GM19035 (cell line): ENCODE measurements at regions not wholly inside any gene's neighbourhood (a gene's known extent, or its start where the extent isn't known, plus 50 kb on each side); places are given as distances from the start of the nearest gene placed in this dataset.
"Not testable (repeated sequence)": the region's sequence is repeated elsewhere in the genome, so short reads cannot be mapped to it uniquely, and the experiment has no call there.

Experiments
- ATAC-seq: cut with Tn5 transposase; IDR thresholded peaks from one replicate; pipeline ENCODE4 v1.9.1; 2021; ENCODE audit not compliant: unreplicated experiment

DNA sequence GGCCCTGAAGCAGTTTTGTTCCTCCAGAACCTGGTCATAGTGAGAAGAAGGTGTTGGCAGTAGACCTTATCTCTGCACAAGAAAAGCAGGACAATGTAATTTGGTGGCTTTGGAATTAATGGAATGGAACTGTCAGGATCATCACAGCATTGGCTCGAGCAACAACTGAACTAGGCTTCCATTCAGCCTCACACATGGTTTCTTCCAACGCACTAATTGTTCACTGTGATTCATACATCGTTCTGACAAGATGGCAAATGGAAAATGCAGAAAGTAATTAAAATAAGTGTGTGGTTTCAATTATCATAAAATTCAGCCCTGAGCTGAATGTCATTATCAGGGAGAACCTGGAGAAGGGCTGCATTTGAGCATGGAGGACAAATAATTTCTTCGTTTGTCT is 80.6 kb downstream of the MFSD1 start:
- ATAC-seq, result no peak

DNA sequence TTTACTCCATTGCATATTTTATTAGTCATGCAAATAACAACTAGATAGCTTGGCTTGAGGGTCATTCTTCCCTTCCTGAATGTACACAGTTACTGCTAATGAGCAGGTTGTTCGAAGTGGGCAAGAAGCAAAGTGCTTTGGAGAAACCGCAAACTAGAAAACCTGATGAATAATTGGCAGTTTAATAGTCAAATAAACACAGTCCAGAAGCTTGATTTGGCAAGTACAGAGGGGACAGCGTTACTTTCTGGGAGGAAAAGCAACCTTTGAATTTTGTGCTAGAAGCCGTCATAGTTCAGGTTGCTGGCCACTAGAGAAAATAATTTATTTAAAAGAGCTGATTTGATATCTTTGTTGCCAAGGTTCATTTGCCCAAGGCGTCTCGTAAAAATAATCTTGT is 94.9 kb downstream of the MFSD1 start:
- no peak for ATAC-seq

DNA sequence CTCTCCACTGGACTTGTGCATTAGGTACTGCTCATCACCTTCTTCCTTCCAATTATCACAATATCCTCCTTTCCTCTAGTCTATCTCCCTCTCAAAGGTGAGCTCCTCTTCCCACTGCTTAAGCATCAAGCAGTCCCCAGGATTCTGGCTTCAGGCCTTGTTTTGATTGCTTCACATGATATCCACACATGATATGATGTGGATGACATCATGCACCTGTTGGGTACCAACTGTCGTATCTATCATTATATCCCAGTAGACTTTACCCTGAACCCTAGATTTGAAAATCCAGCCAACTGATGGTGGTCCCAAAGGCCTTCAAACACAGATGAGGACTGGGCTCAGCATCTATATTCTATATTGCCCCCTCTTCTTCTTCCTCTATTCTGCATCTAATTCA is 104.9 kb downstream of the MFSD1 start:
- no peak for ATAC-seq

DNA sequence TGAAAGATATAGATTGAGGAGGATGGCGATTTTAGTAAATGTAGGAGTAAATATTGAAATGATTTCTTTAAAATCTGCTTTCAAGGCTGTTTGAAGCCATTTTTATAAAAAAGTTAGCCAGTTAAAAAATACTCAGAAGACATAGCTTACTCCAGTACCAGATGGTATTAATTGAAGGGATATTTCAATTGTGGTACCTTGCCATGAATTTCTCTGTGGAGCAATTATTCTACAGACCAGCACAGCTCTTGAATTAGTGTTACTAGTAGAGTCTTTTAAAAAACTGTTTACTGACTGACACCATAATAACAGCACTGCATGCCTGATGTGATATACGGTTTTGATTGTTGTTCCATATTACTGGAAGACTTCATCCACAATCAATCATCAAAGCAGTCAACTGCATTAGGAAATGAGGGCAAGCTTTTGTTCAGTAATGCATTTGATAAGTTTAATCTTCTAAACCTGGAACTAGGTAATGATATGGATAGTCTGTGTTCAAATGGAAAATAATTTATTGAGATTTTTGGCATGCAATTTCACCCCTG is 106.4 kb downstream of the MFSD1 start:
- ATAC-seq, result no peak

DNA sequence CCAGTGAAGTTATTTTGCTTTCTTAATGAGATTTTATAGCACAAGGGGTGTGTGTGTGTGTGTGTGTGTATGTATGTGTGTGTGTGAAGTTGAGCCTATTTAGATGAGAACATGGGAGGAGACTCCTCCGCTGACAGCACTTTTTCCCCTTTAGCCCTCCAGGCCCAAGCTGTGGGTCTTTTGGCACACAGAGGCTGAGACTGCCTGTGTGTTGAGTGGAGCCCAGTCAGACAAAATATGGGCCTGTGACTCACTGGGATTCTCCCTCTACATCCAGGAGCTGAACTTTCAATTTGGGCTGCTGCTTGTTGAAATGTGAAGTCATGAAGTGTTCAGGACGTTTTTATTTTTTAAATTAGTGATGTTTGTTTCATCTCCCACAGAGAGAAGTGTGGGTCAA is 108.0 kb downstream of the MFSD1 start:
- no peak for ATAC-seq

DNA sequence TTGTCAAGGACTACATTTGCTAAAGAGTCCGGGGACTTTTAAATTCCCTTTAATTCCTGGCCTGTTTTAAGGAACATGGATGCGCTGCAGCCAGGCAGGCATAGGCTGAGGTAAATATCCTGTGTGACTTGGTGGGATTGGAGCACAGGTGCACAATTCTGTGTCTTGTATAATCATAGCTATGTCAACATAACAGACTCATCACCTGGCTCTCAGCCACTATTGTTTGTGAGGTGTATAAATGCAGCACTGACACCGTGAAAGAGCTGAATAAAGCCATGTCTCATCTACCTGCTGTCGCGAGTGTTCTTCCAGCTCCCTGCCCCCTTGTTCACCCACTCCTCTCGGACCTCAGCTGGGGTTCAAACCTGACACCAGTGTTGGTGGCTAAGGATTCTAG is 109.7 kb downstream of the MFSD1 start:
- ATAC-seq, result no peak

DNA sequence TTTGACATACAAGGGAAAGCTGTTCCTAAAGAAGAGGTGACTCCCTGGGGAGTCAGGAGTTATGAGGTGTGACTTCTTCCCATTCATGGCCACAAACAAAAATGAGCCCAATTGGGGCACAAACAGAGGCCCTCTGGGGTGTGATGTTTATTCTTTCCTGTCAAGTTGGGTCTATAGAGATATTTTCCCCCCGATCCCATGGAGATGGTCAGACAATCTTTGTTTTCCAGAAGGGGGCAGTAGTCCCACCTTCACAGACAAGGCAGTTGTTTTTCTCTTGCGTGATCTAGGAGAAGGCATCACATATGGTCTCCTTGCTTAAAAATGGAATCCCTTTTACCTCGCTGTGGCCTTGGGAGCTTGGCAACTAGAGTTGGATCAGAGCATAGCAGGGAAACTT is 110.3 kb downstream of the MFSD1 start:
- no peak for ATAC-seq

DNA sequence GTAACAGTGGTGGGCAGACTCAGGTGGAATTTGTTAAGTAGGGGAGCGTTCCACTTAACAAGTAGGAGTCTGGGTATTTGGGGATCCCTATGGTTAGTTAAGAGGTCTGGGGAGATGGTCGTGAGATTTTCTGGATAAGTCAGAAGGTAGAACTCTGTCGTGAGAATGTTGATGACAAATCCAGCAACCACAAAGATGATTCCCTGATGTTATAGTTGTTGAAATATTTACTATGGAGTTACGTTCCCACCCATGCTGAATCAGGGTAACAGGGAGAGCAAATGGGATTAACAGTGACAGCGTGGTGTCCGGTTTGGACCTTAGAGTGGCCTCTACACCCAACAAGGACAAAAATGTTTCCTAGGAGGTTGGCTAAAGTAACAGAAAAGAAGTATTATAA is 110.8 kb downstream of the MFSD1 start:
- no peak for ATAC-seq

DNA sequence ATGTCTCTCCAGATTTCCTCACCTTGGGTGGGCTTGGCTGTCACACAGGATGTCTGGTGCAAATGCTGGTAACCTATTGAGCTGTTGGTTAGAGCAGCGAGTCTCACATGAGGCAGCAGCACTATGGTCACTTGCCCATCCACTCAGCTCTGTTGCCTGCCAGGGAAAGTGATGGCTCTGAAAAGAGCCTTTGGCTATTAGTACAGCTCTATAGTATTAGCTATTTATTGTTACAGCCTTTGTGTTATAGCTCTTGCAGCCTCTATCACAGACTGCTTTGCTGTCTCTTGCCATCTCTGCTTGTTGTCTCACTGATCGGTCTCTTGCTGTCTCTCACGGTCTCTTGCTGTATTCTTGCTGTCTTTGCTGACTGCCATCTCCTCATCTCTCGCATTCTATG is 114.3 kb downstream of the MFSD1 start:
- ATAC-seq, result no peak

DNA sequence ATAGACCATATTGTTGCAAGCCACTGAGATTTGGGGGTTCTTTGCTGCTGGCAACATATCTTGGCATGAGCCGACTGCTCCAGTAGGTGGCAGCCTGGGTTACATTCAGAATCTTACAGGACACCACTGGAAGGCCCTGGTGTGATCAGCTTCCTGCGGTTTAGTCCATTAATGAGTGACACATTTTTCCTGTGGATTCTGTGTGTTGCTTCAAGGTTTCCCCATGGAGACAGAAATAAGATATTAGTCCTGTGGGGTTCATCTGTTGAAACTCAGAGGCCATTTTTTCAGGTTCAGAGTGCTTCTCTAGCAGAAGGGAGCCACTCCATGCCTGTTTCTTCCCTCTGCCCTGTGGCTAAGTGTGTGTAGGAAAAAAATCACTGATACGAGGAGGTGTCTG is 116.2 kb downstream of the MFSD1 start:
- peak; percentile 77 for ATAC-seq

DNA sequence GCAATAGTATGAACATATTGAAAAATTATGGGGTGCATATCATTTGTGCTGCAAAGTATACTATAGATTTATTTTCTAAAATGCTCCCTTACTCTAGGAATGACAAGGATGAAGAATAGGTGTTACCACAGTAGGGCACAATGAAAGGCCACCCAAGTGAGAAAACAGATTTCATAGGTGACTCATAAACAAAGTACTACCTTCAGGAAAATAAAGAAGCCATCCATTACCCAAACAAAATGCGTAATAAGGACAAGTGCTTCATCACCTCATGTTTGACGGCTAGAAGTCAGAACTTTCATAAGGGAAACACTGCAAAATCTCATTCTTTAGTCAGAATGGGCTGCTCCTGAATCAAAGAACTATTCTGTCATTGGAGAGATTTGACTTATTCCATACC is 116.6 kb downstream of the MFSD1 start:
- ATAC-seq, result no peak

DNA sequence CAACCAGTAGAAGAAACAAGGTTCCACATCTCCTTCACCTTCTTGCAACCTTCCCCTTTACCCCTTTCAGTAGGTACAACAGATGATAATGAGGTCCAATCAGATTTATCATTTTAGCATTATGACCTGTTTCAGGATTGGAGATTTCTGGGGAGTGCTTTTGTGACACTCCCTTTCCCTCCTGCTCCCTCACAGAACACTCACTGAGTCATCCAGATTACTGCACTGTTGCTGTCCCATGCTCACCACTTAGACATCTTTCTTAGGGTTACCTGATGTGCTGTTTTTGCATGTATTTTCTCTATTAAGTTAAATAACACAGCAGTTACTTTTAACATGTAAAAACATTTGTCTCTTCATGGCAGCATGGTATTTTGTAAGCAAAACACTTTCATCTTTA is 118.5 kb downstream of the MFSD1 start:
- no peak for ATAC-seq

DNA sequence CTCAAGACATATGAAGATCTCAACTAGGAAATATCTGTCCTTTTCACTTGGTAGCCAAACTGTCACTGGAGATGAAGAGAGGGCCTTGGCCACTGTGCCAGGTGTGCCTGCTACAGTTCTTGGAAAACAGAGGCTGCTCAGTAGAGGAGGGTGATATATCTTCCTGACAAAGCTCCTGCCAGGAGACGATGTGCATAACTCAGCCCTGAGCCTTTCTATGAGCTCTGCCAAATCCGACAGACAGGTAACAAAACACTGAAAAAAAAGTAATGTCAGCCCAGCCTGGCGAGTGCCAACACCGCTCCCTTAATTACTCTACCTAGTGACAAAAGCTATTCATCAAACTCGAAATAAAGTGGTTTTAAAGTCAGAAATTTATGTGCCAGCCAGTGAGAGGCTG is 123.2 kb downstream of the MFSD1 start:
- ATAC-seq, result no peak

DNA sequence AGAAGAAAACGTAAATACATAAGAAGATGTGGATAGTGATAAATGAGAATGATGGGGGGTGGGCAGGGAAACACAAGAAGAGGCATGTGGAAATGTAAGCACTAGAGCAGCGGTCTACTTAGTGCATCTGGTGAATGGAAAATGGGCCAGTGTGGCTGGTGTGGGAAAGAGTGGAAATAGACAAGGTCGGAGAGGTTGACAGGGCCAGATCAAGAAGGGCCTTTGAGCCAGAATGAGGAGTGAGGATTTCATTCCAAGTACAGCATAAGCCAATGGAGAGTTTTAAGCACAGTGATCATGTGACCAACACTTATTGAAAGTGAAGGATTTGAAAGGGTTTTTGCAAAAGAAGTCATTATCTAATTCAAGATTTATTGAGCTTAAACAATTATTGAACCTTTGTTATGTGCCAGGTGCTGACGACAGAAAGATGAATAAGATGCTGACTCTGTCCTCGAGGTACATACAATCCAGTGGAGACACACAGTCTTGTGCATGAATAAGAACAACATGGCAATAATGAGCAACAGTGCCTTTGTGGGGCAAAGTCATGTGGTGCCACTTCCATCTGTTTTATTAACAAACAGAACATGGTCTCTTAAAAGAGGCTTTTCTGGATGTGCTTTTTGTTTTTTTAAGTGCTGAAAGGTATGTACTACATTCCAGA is 124.1 kb downstream of the MFSD1 start:
- no peak for ATAC-seq

DNA sequence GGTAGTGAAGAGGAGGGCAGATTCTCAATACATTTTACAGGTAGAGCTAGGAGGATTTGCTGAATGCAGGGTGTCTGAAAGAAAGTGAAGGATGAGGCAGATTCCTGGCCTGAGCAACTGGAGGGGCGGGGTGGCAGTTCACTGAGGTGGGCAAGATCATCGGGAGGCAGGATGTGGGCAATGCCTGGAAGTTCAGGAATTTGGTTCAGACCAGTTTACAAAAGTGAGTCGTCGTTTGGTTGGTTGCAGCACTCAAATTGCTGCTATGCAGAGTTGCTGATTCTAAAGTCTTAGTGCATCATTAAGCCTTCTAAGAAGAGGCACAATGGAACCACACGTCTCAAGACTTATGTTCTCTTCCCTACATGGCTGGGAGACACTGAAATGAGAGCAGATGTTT is 134.0 kb downstream of the MFSD1 start:
- ATAC-seq, result no peak

DNA sequence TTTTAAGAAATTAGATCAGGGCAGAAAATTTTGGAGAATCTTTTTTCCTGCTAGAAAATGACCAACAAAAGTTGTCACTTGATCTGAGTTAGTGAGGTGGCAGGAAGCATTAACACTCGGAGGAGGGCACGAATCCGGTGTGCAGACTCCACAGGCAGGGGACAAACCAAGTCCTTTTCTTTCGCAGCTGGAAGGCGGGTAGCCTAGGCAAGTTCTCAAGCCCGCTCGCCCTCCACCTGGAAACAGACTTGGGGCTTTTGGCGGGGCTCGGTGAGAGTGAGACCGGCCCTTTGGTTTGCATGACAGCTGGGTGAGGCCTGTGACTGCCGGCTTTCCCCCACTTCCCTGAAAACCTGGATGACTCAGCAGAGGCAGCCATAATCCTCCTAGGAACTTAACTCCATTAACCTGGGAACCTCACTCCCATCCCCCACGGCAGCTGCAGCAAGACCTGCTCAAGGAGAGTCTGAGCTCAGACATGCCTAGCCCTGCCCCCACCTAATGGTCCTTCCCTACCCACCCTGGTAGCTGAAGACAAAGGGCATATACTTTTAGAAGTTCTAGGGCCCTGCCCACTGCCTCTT is 134.8 kb downstream of the MFSD1 start:
- ATAC-seq, result no peak

DNA sequence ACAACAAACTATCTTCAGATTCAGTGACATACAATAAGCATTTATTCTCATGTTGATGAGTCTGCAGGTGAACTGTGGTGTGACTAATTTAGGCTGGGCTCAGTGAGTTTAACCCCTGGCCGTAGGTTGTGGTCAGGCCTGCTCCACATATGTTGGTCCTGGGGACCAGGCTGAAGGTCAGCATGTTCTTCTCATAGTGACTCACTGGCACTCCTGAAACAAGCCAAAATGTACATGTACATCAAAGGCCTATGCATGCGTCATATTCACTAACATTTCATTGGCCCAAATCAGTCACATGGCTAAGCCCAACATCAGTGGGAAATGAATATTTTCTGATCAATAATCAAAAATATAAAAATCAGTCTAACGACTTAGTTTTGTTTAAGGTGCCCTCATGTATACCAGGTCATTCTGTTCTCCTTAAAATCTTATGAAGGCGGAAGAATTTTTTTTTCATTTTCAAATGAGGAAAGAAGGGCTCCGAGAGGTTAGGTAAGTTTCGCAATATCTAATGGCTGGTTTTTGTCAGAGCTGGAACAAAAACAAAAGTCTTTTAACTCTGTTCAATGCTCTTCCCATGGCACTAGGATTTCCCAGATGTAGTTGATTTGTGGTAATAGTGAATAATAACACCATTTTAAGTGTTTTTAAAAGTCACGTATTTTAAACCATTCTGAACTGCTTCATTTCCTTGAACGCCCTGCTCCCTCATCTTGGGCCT is 148.5 kb downstream of the MFSD1 start:
- no peak for ATAC-seq

DNA sequence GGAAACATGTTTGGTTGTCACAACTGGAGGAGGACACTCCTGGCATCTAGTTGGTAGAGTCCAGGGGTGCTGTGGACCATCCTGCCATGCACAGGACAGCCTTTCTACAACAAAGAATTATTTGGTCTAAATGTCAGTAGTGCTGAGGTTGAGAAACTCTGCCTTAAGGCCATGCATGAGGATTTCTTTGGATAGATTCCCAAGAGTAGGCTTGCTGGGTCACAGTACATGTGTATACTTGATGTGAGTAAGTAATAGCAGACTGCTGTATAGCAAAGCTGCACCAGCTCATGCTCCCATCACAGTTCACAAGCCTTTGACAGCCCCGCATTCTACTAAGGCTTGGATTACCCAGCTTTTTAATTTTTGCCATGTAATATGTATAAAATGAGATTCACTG is 151.3 kb downstream of the MFSD1 start:
- ATAC-seq, result no peak

DNA sequence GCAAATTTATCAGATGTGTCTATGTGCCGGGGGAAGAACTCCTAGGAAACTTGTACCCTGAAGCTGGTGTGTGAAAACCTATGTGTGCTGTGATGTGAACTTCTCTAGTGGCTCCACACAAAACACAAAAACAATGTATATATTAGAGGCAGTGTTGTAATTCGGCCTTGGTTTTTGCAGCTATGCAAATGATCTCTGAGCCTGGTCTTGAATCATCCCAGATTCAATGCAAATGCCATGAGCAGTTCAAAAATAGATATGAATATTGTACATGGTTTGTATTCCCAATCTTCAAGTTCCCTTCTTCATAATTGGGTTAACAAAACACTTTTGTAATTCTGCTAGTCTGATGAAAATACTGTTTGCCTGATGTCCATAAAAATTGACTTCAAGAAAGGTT is 152.6 kb downstream of the MFSD1 start:
- no peak for ATAC-seq

DNA sequence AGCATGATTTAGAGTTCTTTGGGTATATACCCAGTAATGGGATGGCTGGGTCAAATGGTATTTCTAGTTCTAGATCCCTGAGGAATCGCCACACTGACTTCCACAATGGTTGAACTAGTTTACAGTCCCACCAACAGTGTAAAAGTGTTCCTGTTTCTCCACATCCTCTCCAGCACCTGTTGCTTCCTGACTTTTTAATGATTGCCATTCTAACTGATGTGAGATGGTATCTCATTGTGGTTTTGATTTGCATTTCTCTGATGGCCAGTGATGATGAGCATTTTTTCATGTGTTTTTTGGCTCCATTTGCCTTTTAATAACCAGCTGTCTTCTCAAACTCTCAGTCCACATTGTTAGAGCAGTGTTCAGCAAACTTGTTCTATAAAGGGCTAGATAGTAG is 155.9 kb downstream of the MFSD1 start:
- not testable (repeated sequence) for ATAC-seq

DNA sequence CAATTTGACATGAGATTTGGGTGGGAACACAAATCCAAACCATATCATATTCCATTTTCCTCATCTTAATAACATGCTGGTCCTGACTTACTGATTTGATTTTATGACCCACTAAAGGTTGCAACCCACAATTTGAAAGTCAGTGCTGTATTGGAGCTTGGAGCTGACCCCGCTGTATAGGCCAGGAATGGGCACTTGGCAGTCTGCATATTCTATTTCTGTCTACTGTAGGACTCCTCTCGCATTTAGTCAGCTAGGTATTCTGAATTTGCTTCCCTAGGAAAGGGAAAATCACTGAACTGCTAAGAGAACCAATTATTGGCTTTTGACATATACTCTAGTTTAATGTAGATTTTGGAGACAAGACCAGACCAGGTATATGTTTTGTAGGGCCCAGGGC is 157.0 kb downstream of the MFSD1 start:
- ATAC-seq, result no peak

DNA sequence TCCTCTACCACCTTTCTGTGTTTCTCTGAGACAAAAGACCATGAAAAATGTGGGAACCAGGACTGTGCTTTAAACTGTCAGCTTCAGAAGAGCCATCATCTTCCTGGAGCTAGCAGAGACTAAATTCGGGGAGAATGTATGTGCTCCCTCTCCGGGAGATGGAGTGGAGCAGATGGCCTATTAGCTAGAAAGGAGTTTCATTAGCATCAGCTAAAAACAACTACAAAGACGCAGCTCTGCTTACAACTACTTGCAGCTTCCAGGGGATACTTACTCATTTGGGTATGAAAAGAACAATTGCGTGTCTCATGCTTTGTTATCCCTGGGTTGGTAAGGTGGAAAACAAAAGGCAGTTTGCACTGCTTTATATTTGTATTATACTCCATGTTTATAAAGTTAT is 159.6 kb downstream of the MFSD1 start:
- no peak for ATAC-seq
